Activated naive CD4-positive, alpha-beta T cell treated with anti-CD3 and anti-CD28 coated beads for 36 hours (primary cell): ENCODE measurements at regions not wholly inside any gene's neighbourhood (a gene's known extent, or its start where the extent isn't known, plus 50 kb on each side); places are given as distances from the start of the nearest gene placed in this dataset.
A peak's percentile ranks its signal among the peaks of the same experiment; 100 is the strongest.

Source experiments
- CTCF ChIA-PET: fragments of 350-600 bp; sonication (Branson Sonifier 250); formaldehyde crosslinking; loops from one replicate; lab custom pipeline; 2021; ENCODE audit warnings: antibody characterized with exemption; lab: Charles Lee
- DNase-seq: peaks from one replicate; pipeline ENCODE4 v3.0.0-alpha.2; 2020
- H3K27ac Mint-ChIP-seq: one replicate; pipeline ENCODE4 v1.8.0; 2021; ENCODE audit warnings: mild to moderate bottlenecking, mixed read lengths
- H3K27me3 Mint-ChIP-seq: one replicate; pipeline ENCODE4 v1.8.0; 2021; ENCODE audit warnings: low read depth, mixed read lengths
- H3K36me3 Mint-ChIP-seq: one replicate; pipeline ENCODE4 v1.8.0; 2021; ENCODE audit warnings: low read depth, mixed read lengths
- H3K4me1 Mint-ChIP-seq: one replicate; pipeline ENCODE4 v1.8.0; 2021; ENCODE audit warnings: low read depth, mixed read lengths
- H3K4me3 Mint-ChIP-seq: one replicate; pipeline ENCODE4 v1.8.0; 2021; ENCODE audit warnings: mild to moderate bottlenecking, moderate library complexity, mixed read lengths
- H3K9me3 Mint-ChIP-seq: one replicate; pipeline ENCODE4 v1.8.0; 2021; ENCODE audit warnings: mixed read lengths
- intact Hi-C: fragments of 100-400 bp; cut with micrococcal nuclease; formaldehyde crosslinking; loops from one replicate; pipeline ENCODE4 v1.15.1; 2023

DNA sequence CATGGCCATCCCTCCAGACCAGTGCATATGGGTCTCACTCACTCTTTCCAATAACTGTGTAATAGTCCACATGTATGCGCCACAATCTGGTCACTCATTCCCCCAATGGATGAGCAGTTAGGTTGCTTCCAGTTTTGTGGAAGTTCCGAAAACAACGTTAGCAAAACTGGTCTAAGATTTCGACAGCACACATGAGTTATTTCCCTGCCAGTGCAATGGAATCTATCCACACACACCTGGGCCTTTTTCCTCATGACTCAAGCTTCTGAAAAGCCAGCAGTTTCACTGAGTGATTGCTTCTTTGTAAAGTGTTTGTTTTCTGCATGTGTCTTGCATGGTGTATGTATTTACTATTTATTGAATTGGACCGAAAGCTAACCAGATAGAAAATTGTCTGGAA is 58.8 kb upstream of the FHIP2A start:
- Mint-ChIP-seq H3K4me1 (peaks cover 5% of the 10 kb centered on the region), H3K36me3 (no peaks in the 10 kb centered on the region), H3K9me3 (no peaks in the 10 kb centered on the region), H3K27ac (no peak overlapping the region), H3K27me3 (peaks cover 29% of the 10 kb centered on the region), H3K4me3 (no peak overlapping the region)
- intact Hi-C loops = no loop called here
- CTCF ChIA-PET = no interaction called here
- DNase-seq = no peak

DNA sequence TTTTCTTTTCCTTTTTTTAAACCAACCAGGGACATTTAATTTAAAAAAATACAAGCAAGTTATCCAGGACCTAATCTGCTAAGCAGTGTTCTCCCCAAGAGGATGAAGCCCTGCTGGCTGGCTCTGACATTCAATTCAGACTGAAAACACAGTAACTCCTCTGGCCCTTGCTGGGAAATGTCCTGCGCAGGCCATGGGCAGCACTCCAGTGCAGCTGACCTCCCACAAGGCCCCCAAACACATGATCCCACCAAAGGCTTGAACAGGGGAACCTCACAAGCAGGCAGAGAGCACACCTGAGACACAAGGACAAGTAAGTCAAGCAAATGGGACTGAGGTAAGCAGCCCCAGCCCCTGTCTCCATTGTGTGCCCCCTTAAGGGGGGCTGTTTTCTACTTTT is 56.9 kb upstream of the FHIP2A start:
- Mint-ChIP-seq H3K4me3 (no peak overlapping the region), H3K36me3 (no peaks in the 10 kb centered on the region), H3K4me1 (peaks cover 7% of the 10 kb centered on the region), H3K27me3 (peaks cover 33% of the 10 kb centered on the region), H3K27ac (no peak overlapping the region), H3K9me3 (no peaks in the 10 kb centered on the region)
- no peak for DNase-seq
- intact Hi-C loops = no loop called here
- CTCF ChIA-PET = interaction anchor here (0.9 kb wide), 1 partner anchor 57 kb away, joined by 4 read pairs; the partner anchor contains the start of gene FHIP2A

DNA sequence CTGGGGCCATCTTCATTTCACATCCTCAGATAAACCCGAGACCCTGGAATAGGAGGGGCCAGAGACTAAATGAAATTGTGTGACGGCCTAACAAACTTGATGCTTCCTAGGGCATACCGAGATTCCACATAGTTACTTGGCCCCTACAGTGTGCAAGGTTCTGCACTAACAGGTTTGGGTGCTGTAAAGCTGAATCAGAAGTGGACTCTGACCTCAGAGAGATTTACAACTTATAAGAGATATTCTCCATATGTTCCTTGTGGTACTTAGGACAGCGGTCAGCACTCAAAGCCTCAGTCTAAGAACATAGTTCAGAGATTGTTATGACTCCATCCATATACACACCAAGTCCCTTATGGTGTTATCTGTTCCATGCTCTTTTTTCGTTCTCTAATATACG is 55.1 kb upstream of the FHIP2A start:
- Mint-ChIP-seq H3K4me3 (no peak overlapping the region), H3K27me3 (peaks cover 39% of the 10 kb centered on the region)
- CTCF ChIA-PET = no interaction called here

DNA sequence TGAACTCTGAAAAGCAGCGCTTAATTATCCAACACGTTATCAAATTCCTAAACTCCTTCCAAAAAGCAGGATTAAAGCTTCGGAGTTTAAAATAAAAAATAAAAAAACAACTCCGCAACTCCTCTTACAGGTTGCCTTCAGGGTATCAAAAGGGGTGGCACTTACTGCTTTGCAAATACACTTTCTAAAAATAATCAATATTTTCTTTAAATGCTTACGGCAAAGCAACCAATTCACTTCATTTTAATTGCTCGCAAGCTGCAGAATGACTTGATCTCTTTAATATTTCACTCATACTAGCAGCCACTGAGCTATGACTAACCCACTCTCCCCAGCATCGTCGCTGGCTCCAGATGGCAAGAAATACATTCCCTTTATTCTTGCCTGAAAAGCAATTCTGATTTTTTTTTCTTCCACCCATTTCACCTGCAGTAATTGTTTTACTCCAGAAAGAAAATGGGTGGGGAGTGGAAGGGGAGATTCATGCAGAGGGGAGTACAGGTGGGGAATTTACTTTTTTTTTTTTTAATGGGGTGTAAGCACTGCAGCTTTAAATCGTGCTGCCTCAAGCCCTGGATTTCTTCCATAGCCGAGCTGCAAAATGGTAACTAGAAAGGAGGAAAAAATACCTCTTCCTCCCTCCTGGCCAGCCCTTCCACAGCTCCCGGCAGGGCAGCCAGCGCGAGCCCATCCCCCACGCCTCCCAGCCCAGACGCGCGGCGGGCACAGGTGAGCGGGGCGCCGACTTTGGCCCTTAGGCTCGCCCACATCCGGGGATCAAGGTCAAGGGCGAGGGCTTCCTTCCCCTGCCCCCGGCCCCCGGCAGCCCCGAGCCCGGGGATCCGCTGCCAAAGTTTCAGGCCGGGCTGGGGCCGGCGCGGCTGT is 54.2 kb upstream of the FHIP2A start:
- Mint-ChIP-seq H3K27ac (no peak overlapping the region), H3K36me3 (no peaks in the 10 kb centered on the region), H3K9me3 (no peaks in the 10 kb centered on the region), H3K4me1 (peaks cover 7% of the 10 kb centered on the region), H3K4me3 (peak overlapping the region; percentile 58), H3K27me3 (peaks cover 36% of the 10 kb centered on the region)
- peak; percentile 9 for DNase-seq
- intact Hi-C loops = no loop called here
- CTCF ChIA-PET = no interaction called here

More for the DNA sequence above, 55.1 kb upstream of the FHIP2A start:
- Mint-ChIP-seq H3K27ac (no peak overlapping the region), H3K36me3 (no peaks in the 10 kb centered on the region), H3K9me3 (no peaks in the 10 kb centered on the region), H3K4me1 (peaks cover 7% of the 10 kb centered on the region)
- DNase-seq = no peak
- intact Hi-C loops = no loop called here

DNA sequence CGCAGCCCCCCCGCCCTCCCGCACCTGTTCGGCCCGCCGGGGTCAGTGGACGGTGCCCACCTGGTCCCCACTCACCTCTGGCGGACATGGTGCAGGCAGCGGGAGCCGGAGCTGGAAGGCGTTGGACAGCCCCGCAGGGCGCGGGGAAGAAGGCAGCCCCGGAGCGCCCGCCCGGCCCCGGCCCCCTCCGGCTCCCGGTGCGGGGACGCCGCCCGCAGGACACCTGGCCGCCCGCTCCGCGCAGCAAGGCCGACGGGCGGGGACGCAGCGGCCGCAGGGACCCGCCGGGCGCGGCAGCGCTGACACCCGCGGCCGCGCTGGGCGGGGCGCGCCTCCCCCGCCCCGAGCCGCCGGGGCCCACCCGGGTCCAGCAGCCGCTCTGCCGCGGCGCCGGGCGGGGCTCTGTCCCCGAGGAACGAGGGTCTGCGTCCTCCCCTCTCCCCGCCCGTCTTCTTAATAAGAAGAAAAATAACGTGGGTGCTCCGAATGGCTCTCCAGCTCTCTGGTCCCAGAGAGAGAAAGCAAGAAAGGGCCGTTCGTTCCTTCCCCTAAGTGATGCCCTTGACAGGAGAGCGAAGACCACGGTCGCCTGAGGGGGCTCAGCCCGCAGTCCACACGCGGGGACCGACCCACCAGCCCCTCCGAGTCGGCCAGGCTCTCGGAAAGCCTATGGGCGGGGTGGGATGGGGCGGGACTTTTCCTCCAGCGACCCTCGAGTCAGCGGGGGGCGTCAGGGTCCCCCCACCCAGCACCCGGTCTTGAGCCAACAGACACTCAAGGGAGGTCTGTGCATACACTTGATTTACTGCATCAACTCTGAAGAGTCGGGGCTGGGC is 53.4 kb upstream of the FHIP2A start:
- CTCF ChIA-PET = interaction anchor here (0.6 kb wide), 1 partner anchor 514 kb away, joined by 3 read pairs; no protein-coding TSS in a partner anchor
- peak; percentile 7 for DNase-seq
- peak overlapping the region; percentile 32 for H3K4me3 Mint-ChIP-seq
- H3K27ac Mint-ChIP-seq = no peak overlapping the region
- intact Hi-C loops = no loop called here
- no peaks in the 10 kb centered on the region for H3K9me3 Mint-ChIP-seq
- H3K27me3 Mint-ChIP-seq = peaks cover 31% of the 10 kb centered on the region
- peaks cover 7% of the 10 kb centered on the region for H3K4me1 Mint-ChIP-seq
- H3K36me3 Mint-ChIP-seq = no peaks in the 10 kb centered on the region

DNA sequence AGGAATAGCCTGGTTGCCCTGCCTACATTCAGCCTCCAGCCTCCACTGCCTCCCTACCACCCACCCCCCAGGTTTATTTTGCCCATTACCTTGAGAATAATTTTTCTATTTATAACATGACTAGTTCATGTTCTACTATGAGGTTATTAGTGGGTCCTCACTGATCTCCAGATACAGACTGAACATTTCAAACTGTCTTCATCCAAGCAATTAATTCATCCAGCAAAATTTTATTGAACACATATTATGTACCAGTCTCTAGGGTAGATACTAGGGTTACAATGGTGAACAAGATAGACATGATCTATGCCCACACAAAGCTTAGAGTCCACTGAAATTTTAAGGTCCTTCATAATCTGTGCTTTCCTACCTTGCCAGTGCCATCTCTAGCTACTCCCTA is 51.6 kb upstream of the FHIP2A start:
- H3K4me3 Mint-ChIP-seq = no peak overlapping the region
- peaks cover 7% of the 10 kb centered on the region for H3K4me1 Mint-ChIP-seq
- H3K9me3 Mint-ChIP-seq = no peaks in the 10 kb centered on the region
- CTCF ChIA-PET = no interaction called here
- DNase-seq = no peak
- peaks cover 26% of the 10 kb centered on the region for H3K27me3 Mint-ChIP-seq
- H3K36me3 Mint-ChIP-seq = no peaks in the 10 kb centered on the region
- intact Hi-C loops = no loop called here
- no peak overlapping the region for H3K27ac Mint-ChIP-seq

DNA sequence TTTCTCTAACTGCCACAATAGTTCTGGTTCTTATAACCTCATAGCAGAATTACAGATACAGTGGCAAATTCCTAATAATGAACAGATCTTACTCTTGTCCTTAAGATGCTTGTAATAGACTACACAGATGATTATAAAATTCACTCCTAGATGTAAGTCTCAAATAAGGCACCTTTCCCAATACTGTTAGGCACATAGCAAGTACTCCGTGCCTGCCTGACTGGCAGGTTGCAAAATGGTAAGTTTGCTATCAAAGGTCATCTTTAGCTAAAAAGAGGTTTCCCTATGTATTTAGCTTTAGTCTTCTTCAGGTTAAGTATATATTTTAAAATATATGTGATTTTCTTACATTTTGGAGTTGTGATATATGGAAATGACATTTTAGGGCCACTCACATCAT is 50.4 kb upstream of the FHIP2A start:
- no peaks in the 10 kb centered on the region for H3K36me3 Mint-ChIP-seq
- H3K9me3 Mint-ChIP-seq = no peaks in the 10 kb centered on the region
- intact Hi-C loops = no loop called here
- H3K27ac Mint-ChIP-seq = no peak overlapping the region
- CTCF ChIA-PET = no interaction called here
- DNase-seq = no peak
- H3K4me3 Mint-ChIP-seq = no peak overlapping the region
- peaks cover 28% of the 10 kb centered on the region for H3K27me3 Mint-ChIP-seq
- peaks cover 7% of the 10 kb centered on the region for H3K4me1 Mint-ChIP-seq

DNA sequence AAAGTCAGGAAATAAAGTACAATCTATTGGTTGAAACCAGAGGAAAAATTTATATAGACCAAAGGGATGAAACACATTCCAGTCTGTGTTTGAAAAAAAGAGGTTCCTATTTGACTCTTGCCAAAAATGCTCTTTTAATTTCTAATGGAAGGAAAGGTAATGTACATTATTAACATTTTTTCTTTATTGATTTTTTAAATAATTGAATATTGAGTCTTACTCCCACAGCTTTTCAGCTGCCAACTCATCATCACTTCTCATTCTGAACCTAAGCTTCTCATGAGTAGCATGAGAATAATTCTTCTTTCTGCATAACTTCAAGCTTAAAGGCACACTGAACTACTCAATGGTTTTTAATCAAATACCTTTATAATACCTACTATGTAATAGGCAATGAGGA is 49.8 kb upstream of the FHIP2A start:
- intact Hi-C loops = no loop called here
- CTCF ChIA-PET = no interaction called here
- no peak for DNase-seq
- H3K4me1 Mint-ChIP-seq = peaks cover 6% of the 10 kb centered on the region
- peaks cover 25% of the 10 kb centered on the region for H3K27me3 Mint-ChIP-seq
- no peaks in the 10 kb centered on the region for H3K36me3 Mint-ChIP-seq
- H3K27ac Mint-ChIP-seq = no peak overlapping the region
- no peak overlapping the region for H3K4me3 Mint-ChIP-seq
- no peaks in the 10 kb centered on the region for H3K9me3 Mint-ChIP-seq
